Fibroblast of lung (primary cell): ENCODE measurements at regions not wholly inside any gene's neighbourhood (a gene's known extent, or its start where the extent isn't known, plus 50 kb on each side); places are given as distances from the start of the nearest gene placed in this dataset.
"Not testable (repeated sequence)": the region's sequence is repeated elsewhere in the genome, so short reads cannot be mapped to it uniquely, and the experiment has no call there.

Experiments
- DNase-seq, 2 donors: peaks; one replicate each; pipeline versions ENCODE4 v3.0.0 to v3.0.0-alpha.2; 2010; ENCODE audit warnings: low read depth in 2 of 2
- H2AFZ ChIP-seq: 2 replicates; pipeline ENCODE4 v1.5.1; 2012; ENCODE audit warnings: low read length, control low read depth, inconsistent platforms
- H3K27ac ChIP-seq: 2 replicates; pipeline ENCODE4 v1.5.1; 2011; ENCODE audit warnings: low read length, control low read depth; ENCODE audit not compliant: insufficient read depth
- H3K27me3 ChIP-seq: 2 replicates; pipeline ENCODE4 v1.5.1; 2011; ENCODE audit warnings: mild to moderate bottlenecking, low read length; ENCODE audit not compliant: control insufficient read depth, insufficient read depth
- H3K36me3 ChIP-seq: 2 replicates; pipeline ENCODE4 v1.5.1; 2011; ENCODE audit warnings: low read length; ENCODE audit not compliant: control insufficient read depth, insufficient read depth
- H3K4me1 ChIP-seq: 2 replicates; pipeline ENCODE4 v1.5.1; 2011; ENCODE audit warnings: low read length; ENCODE audit not compliant: control insufficient read depth, insufficient read depth; ENCODE audit errors: extremely low read depth
- H3K4me2 ChIP-seq: 2 replicates; pipeline ENCODE4 v1.5.1; 2011; ENCODE audit warnings: low read length, control low read depth; ENCODE audit not compliant: insufficient read depth; ENCODE audit errors: extremely low read depth
- H3K4me3 ChIP-seq, 4 experiments: fragments of 200-600 bp in 1 of 4; sonication (generic) in 1 of 4; replicated peaks in 1 of 4; 2 replicates each; pipeline ENCODE4 v1.5.1; 2011 to 2016; ENCODE audit warnings: low read length in 4 of 4, low read depth in 3 of 4, mild to moderate bottlenecking in 3 of 4, control low read depth in 2 of 4, inconsistent platforms in 1 of 4, mixed read lengths in 1 of 4; ENCODE audit not compliant: insufficient read depth in 1 of 4; ENCODE audit errors: control extremely low read depth in 1 of 4
- H3K79me2 ChIP-seq: 2 replicates; pipeline ENCODE4 v1.5.1; 2012; ENCODE audit warnings: mild to moderate bottlenecking, low read length, inconsistent platforms; ENCODE audit not compliant: control insufficient read depth, insufficient read depth
- H3K9ac ChIP-seq: 2 replicates; pipeline ENCODE4 v1.5.1; 2011; ENCODE audit warnings: mild to moderate bottlenecking, low read length, control low read depth; ENCODE audit not compliant: insufficient read depth
- H3K9me3 ChIP-seq: 2 replicates; pipeline ENCODE4 v1.5.1; 2012; ENCODE audit warnings: low read depth, low read length; ENCODE audit not compliant: control insufficient read depth, insufficient read depth
- H4K20me1 ChIP-seq: 2 replicates; pipeline ENCODE4 v1.5.1; 2011; ENCODE audit warnings: low read length; ENCODE audit not compliant: control insufficient read depth, insufficient read depth; ENCODE audit errors: extremely low read depth
- CTCF ChIP-seq, 2 donors: IDR thresholded peaks in 1 of 2; conservative IDR thresholded peaks in 1 of 2; 1 replicate in 1 of 2; 2 replicates in 1 of 2; pipeline ENCODE4 v1.5.1; 2011 to 2012; ENCODE audit warnings: low read length in 2 of 2, control low read depth in 1 of 2, inconsistent platforms in 1 of 2, low read depth in 1 of 2, mild to moderate bottlenecking in 1 of 2
- EZH2 ChIP-seq: IDR thresholded peaks from 2 replicates; pipeline ENCODE4 v1.5.1; 2012; ENCODE audit warnings: low read length, control low read depth, mild to moderate bottlenecking; ENCODE audit errors: missing control alignments

GRCh38 chr9:64070083-64070482, 1214.9 kb downstream of the FOXD4L5 start:
- not testable (repeated sequence) for H3K9ac ChIP-seq, H2AFZ ChIP-seq, H3K27me3 ChIP-seq, H3K4me1 ChIP-seq, H3K36me3 ChIP-seq, DNase-seq, H3K9me3 ChIP-seq, H3K27ac ChIP-seq, H4K20me1 ChIP-seq, H3K79me2 ChIP-seq, H3K4me2 ChIP-seq, H3K4me3 ChIP-seq

GRCh38 chr9:64066736-64067368, 1218.2 kb downstream of the FOXD4L5 start:
- Histone ChIP-seq H3K4me2 (no peak overlapping the region), H3K9me3 (no peaks in the 10 kb centered on the region)

GRCh38 chr9:64061013-64061627, 1223.9 kb downstream of the FOXD4L5 start:
- Histone ChIP-seq H3K79me2 (no peaks in the 10 kb centered on the region), H3K36me3 (no peaks in the 10 kb centered on the region), H3K4me1 (no peaks in the 10 kb centered on the region), H3K27me3 (no peaks in the 10 kb centered on the region), H2AFZ (no peak overlapping the region), H3K4me2 (no peak overlapping the region), H4K20me1 (no peaks in the 10 kb centered on the region), H3K9ac (no peak overlapping the region), H3K9me3 (no peaks in the 10 kb centered on the region), H3K27ac (no peak overlapping the region), H3K4me3 (no peak overlapping the region)
- DNase-seq = no peak
- no peak for TF ChIP-seq CTCF (conservative IDR thresholded peaks at IDR 0.05 in 1 of 2, IDR thresholded peaks at IDR 0.05 in 1 of 2; ENCODE audit: low read depth in 1 of 2, low read length in 2 of 2)
- TF ChIP-seq EZH2 = no peak

More at GRCh38 chr9:64066736-64067368, 1218.2 kb downstream of the FOXD4L5 start:
- H3K9ac ChIP-seq = no peak overlapping the region
- no peak overlapping the region for H3K4me3 ChIP-seq
- H3K79me2 ChIP-seq = no peaks in the 10 kb centered on the region
- H3K36me3 ChIP-seq = no peaks in the 10 kb centered on the region
- no peak overlapping the region for H3K27ac ChIP-seq
- no peak for DNase-seq
- no peaks in the 10 kb centered on the region for H3K4me1 ChIP-seq
- H2AFZ ChIP-seq = no peak overlapping the region
- H4K20me1 ChIP-seq = no peaks in the 10 kb centered on the region
- no peaks in the 10 kb centered on the region for H3K27me3 ChIP-seq
- no peak for TF ChIP-seq CTCF (conservative IDR thresholded peaks at IDR 0.05 in 1 of 2, IDR thresholded peaks at IDR 0.05 in 1 of 2; ENCODE audit: low read depth in 1 of 2, low read length in 2 of 2)
- TF ChIP-seq EZH2 = no peak

- H3K9ac ChIP-seq = not testable (repeated sequence)
These were observed 1226.9 kb downstream of the FOXD4L5 start for GRCh38 chr9:64058070-64058469.

More at GRCh38 chr9:64058070-64058469, 1226.9 kb downstream of the FOXD4L5 start:
- H3K4me1 ChIP-seq, H3K27me3 ChIP-seq, H3K4me3 ChIP-seq, H3K4me2 ChIP-seq, H3K9me3 ChIP-seq, H4K20me1 ChIP-seq, DNase-seq, H3K36me3 ChIP-seq, H2AFZ ChIP-seq, H3K79me2 ChIP-seq, H3K27ac ChIP-seq: not testable (repeated sequence)
